T47D (cell line): ENCODE measurements at regions not wholly inside any gene's neighbourhood (a gene's known extent, or its start where the extent isn't known, plus 50 kb on each side); places are given as distances from the start of the nearest gene placed in this dataset.

Experiments used
- DNase-seq, 2 experiments: peaks; one replicate each; pipeline versions ENCODE4 v3.0.0 to v3.0.0-alpha.2; 2011 to 2012; ENCODE audit warnings: low read depth in 1 of 2, low spot score in 1 of 2
- JUND ChIP-seq: IDR thresholded peaks from 2 replicates; pipeline ENCODE4 v1.6.1; 2012; ENCODE audit warnings: low read depth
- in situ Hi-C: cut with HindIII; loops from 2 replicates; pipeline ENCODE4 v1.10.0; 2016; ENCODE audit warnings: low sequenced_read_pairs, low pct_unique_long_range_greater_than_20kb

DNA sequence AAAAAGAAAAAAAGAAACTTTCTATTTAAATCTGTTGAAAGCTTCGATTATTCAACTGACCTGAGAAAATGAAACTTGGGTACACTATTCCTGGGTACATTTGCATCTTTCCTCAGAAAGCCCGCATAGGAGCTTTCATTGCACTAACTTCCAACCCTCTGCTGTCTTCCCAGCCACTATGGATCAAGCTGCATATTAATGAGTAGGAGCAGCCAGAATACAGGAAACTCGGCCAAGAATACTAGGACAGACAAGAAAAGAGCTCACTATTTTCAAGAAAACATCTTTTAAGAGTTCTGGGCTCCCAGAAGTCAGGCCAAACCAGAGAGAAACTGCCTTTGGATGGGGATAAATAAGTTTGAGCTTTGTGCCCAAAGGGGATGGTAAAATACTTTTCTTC, 135.0 kb upstream of the CCDC28A start:
- in situ Hi-C loops: no loop called here
- no peak for DNase-seq
- no peak for TF ChIP-seq JUND

DNA sequence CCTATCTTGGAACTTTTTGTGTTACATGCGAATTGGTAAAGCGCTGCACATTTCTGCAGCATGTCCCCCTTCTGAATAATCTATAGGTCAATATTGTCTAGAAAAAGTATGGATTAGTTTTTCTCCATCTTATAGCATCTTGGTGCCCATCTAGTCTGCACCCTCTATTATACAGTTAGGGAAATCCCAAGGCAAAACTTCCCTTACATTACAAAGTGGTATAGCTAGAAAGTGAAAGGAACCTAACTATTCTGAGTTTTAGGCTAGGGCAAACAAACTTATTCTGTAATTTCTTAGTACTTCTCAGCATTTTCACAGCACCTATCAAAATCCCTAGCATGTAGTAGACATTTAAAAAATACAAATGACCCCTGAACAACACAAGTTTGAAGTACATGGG, 133.5 kb upstream of the CCDC28A start:
- no peak for TF ChIP-seq JUND
- in situ Hi-C loops: no loop called here
- no peak for DNase-seq

DNA sequence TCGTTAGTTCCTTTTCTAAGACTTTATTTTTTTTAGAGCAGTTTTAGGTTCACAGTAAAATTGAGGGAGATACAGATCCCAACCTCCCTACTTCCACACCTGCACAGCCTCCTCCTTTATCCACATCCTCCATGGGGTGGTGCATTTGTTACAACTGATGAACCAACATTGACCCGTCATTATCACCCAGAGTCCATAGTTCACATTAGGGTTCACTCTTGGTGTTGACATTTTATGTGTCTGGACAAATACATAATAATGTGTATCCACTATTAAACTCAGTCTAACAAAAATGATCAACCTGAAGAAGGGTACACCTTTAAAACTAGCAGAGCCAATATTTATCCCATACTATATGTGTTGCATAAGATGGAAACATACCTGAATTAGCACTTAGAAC, 130.4 kb upstream of the CCDC28A start:
- no peak for DNase-seq
- no peak for TF ChIP-seq JUND
- in situ Hi-C loops: no loop called here

DNA sequence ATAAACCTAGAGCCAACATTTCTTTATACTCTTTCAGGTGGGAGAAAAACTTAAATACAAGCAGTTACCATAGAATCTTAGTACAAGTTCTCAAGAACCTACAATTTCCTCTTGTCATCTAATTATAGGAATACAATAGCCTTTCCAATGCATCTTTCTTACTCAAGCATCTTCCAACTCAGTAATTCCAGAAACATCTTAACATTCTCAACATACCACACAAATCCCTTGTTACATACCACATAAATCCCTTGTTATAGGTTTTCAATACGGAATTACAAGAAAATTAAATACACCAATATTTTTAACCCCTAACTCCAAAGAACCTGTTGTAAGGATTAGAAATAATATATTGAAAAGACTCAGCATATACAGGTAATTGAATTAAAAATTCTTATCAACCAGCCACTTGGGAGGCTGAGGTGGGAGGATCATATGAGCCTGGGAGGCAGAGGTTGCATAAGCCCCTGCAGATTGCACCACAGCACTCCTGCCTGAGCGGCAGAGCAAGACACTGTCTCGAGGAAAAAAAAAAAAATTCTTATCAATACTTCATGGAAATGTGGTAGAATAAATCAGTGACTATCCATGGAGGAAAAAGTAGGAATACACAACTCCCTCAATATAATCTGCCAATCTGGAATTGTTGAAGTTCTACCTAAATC, 127.5 kb upstream of the CCDC28A start:
- TF ChIP-seq JUND: no peak
- DNase-seq: no peak
- in situ Hi-C loops: no loop called here

DNA sequence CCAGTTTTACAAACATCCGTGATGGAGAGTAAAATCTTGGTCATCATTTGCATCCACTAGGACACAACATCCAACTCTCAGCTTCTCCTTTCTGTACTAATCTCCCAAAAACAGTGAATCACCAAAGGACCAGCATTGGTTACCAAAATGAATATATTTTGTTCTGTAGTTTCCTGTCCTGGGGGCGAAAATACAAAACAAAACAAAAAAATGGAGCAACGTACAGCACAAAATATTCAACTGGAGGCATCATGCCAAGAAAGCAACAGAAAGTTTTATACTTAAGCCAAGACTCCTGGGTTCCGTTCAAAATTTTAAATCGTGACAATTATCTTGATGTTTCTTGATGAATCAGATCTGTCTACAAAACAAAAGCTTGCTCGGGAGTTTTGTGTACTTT, 126.6 kb upstream of the CCDC28A start:
- TF ChIP-seq JUND: no peak
- DNase-seq: no peak
- in situ Hi-C loops: no loop called here

DNA sequence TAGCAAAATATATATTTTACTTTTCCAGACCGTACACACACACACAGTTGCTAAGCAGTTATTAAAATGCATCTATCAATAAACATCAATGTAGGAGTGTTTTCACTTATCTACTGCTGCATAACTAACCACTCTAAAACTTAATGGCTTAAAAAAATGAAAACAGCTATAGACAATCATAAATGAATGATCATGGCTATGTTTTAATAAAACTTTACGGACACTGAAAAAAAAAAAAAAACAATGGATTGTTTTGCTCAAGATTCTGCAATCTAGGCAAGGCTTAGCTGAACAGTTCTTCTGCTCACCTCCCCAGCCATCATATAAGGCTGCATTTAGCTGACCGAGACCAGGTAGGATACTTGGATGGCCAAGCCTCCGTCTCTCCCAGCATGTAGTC, 125.4 kb upstream of the CCDC28A start:
- in situ Hi-C loops: no loop called here
- DNase-seq: no peak
- TF ChIP-seq JUND: no peak

DNA sequence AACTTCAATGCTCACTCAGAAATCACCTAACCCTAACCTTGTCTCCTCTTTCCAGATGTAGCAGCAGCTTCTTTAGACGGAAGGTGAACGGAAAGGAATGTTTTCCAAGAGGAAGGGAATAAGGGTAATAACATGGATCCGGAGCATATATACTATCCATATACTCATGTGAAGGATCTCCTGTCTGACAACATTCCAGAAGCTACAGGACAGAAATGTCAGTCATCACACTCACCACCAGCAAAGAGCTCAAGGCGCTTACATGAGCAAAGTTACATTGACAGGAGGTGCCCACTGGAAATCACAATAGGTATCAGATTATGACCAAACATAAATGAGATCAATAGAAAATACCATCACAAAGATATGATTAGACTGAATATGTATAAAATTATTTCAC, 122.1 kb upstream of the CCDC28A start:
- TF ChIP-seq JUND: no peak
- in situ Hi-C loops: no loop called here
- peak in 1 of 2 experiments; percentile 28 for DNase-seq

DNA sequence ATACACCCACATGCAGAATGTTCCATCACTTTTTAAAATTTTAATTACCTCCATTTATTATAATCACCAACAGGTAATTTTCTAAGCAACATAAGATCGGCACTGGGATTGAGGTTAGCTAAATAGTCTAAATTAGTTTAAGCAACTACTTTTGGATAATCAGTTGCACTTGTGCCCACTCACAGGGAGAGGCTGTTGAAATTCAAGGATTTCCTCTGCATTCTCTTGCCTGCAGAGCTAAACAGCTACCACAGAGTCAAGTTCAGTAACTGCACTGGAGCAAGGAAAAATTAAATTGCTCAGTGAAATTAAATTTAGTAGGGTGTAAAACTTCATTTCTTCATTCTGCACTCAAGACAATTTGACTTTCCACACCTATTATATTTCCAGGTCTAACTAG, 120.7 kb upstream of the CCDC28A start:
- TF ChIP-seq JUND: no peak
- no peak for DNase-seq
- in situ Hi-C loops: no loop called here

DNA sequence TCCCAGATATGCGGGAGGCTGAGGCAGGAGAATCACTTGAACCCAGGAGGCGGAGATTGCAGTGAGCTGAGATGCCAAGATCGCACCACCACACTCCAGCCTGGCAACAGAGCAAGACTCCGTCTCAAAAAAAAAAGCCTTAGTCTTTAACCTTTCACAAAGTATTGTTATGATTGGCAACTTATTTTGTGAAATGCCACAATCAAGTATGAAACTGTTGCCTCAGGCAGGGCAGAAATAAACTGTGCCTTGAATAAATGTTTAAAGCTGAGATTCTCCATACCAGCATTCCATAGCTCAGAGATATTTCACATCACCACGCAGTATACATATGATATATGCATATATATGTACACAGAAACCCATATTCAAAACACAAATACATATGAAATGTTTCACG, 120.1 kb upstream of the CCDC28A start:
- DNase-seq: no peak
- TF ChIP-seq JUND: no peak
- in situ Hi-C loops: no loop called here

DNA sequence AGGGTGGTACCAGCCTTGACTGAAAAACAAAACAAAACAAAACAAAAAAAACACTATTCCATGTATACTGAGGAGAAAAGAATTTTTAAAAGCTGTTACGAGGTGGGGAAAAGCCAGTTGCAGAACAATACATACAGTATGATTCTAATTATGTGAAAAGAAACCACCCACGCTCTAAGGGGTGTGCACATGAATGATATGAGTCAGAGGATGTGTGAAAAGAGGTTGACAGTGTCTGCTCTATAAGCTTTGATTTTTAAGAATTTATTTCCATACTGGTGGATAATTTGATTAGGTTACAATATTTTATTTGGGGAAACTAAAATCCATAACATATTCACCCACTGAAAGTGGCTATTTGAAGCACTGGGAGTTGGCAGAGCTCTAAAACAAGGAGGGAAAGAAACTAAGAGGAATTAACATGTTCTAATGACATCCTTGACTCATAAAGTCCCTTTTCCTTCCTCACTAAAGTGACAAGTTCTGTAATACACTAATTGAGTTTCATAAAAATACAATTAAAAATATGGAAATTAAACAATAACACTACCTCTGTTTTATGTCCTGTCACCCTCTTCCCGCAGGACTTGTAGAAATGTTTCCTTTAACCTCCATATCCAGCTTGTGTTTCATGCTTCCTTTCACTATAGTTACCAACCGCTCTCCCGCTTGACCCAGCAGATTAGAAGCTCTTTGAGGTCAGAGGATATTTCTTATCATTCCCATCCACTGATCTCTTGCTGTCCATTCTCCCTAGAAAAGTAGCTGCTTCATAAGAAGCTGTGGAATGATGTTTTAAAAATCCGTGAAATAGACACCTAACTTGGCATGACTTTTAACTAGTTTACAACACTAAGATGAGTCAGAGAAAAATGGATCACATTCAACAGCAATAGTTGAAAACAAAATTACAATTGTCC, 118.6 kb upstream of the CCDC28A start:
- in situ Hi-C loops: no loop called here
- TF ChIP-seq JUND: no peak
- DNase-seq: no peak

DNA sequence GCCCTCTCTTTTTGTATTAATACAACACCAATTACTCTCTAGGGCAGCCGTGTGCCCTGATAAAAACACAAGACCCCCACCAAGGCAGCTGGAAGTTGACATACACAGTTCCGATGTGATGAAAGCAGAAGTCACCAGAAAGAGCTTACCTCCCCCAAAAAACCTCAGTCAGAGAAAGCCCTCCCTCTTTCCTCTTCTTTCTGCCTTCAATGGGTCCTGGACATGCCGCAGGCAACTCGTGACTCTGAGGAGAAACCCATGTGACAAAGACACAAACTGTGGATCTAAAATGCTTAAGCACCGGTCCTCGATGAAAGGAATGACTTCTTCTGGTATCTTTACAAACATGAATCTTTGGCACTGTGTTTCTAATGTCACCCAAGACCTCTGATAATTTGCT, 117.7 kb upstream of the CCDC28A start:
- in situ Hi-C loops: no loop called here
- TF ChIP-seq JUND: no peak
- DNase-seq: no peak

DNA sequence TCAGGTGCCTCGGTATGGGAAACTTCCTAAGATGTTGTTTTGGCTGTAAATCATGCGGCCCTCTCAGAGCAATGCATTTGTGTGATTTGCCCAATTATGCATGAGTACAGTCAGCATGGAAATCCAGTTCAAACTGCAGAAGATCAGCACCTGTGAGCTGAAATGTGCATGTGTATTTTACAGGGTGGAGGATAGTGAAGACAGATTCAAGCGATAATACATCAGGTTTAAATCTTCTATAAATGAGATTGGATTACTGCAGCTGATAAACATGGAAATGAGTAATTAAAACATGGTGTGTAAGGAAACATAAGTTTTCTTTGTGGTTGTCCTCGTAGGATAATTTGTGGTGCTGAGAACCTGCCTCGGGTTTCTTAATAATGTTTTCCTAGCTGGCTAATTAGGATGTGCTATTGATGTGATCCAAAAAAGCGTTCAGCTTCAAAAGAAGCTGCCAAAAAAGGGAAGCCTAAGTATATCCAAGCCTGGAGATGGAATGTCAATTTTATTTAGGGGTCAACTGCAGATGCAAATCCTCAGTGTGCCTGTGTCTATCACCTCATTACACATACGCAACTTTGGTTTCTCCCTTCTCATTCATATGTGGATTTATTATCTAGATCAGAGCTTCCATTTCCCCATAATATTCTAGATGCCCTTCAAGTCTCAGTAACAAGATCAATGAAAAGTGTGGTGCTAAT, 117.1 kb upstream of the CCDC28A start:
- TF ChIP-seq JUND: no peak
- in situ Hi-C loops: no loop called here
- no peak for DNase-seq

DNA sequence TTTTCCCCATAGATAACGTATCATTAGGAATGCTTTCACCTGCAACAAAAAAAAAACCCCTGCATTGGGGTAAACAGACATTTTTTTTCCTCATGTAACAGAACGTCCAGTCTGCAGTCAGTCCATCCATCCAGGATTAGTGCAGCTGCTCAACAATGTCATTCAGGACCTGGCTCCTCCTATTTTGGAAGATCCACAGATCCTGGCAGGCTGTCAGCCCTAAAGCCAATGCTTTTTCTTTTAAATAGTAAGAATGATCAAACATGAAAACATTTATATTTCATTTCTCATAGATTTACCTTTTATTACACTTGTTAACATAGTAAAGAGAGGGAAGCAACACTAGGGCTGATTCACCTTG, 116.5 kb upstream of the CCDC28A start:
- no peak for TF ChIP-seq JUND
- no peak for DNase-seq
- in situ Hi-C loops: no loop called here

DNA sequence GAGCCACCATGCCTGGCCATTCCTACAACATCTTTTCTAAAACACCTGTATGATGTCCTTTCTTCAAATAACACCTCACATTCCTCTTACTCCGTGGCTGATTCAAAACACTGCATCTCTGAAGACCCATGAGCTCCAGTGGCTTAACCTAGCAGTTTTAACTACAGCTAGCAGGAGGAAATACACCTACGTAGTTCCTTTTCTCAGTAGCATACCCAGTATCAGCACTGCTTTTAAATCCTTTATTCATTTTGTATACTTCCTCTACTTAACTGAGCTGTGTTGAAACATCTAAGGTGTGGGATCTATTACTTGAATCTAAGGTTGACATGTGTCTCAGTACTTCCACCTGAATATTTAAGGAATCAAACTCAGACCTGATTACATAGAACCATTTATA, 113.6 kb upstream of the CCDC28A start:
- TF ChIP-seq JUND: no peak
- in situ Hi-C loops: no loop called here

More for the DNA sequence above, 113.6 kb upstream of the CCDC28A start:
- DNase-seq: no peak
